NCI-H748 (cell line): ENCODE measurements at regions not wholly inside any gene's neighbourhood (a gene's known extent, or its start where the extent isn't known, plus 50 kb on each side); places are given as distances from the start of the nearest gene placed in this dataset.
A peak's percentile ranks its signal among the peaks of the same experiment; 100 is the strongest.
"Not testable (repeated sequence)": the region's sequence is repeated elsewhere in the genome, so short reads cannot be mapped to it uniquely, and the experiment has no call there.

Experiments
- DNase-seq: peaks from one replicate; lab custom pipeline; 2025; ENCODE audit not compliant: unreplicated experiment; lab: John Stamatoyannopoulos, UW

- no peak for DNase-seq
Observed at GRCh38 chr18:3328532-3328931, 66.6 kb downstream of the MYL12B start.

- DNase-seq, result no peak
Observed at GRCh38 chr18:3329471-3329870, 67.5 kb downstream of the MYL12B start.

- DNase-seq, result no peak
Observed at GRCh38 chr18:3329872-3330271, 67.9 kb downstream of the MYL12B start.

- DNase-seq, result peak; percentile 89
Observed at GRCh38 chr18:3330622-3331021, 68.7 kb downstream of the MYL12B start.

- DNase-seq, result no peak
Observed at GRCh38 chr18:3332376-3332775, 70.4 kb downstream of the MYL12B start.

- no peak for DNase-seq
Observed at GRCh38 chr18:3333056-3333720, 71.3 kb downstream of the MYL12B start.

- no peak for DNase-seq
Observed at GRCh38 chr18:3333721-3334386, 71.9 kb downstream of the MYL12B start.

- no peak for DNase-seq
Observed at GRCh38 chr18:3340015-3340681, 78.2 kb downstream of the MYL12B start.

- peak; percentile 32 for DNase-seq
Observed at GRCh38 chr18:3340682-3341097, 78.8 kb downstream of the MYL12B start.

- no peak for DNase-seq
Observed at GRCh38 chr18:3342628-3343027, 80.7 kb downstream of the MYL12B start.

GRCh38 chr18:3345452-3345851 is 83.5 kb downstream of the MYL12B start:
- DNase-seq, result no peak

GRCh38 chr18:3345885-3346284 is 84.0 kb downstream of the MYL12B start:
- DNase-seq, result no peak

- no peak for DNase-seq
Observed at GRCh38 chr18:3346487-3346886, 84.6 kb downstream of the MYL12B start.

- no peak for DNase-seq
Observed at GRCh38 chr18:3347286-3347803, 85.4 kb downstream of the MYL12B start.

GRCh38 chr18:3348176-3348575 is 86.2 kb downstream of the MYL12B start:
- no peak for DNase-seq

- not testable (repeated sequence) for DNase-seq
Observed at GRCh38 chr18:3349046-3349841, 87.3 kb downstream of the MYL12B start.

- DNase-seq, result no peak
Observed at GRCh38 chr18:3350021-3350420, 88.1 kb downstream of the MYL12B start.

GRCh38 chr18:3350566-3351527 is 88.9 kb downstream of the MYL12B start:
- peak; percentile 23 for DNase-seq

- no peak for DNase-seq
Observed at GRCh38 chr18:3354506-3354905, 92.6 kb downstream of the MYL12B start.

- DNase-seq, result no peak
Observed at GRCh38 chr18:3356614-3357013, 93.4 kb upstream of the TGIF1 start.
